WI38 (cell line): ENCODE measurements at regions not wholly inside any gene's neighbourhood (a gene's known extent, or its start where the extent isn't known, plus 50 kb on each side); places are given as distances from the start of the nearest gene placed in this dataset.

Source experiments
- H3K4me3 ChIP-seq: 2 replicates; pipeline ENCODE4 v1.5.1; 2011; ENCODE audit warnings: low read depth, mild to moderate bottlenecking, control low read depth, low read length
- CTCF ChIP-seq: IDR thresholded peaks from 2 replicates; pipeline ENCODE4 v1.5.1; 2012; ENCODE audit warnings: low read depth, mild to moderate bottlenecking, control low read depth, low read length

- no peak for TF ChIP-seq CTCF
- no peak overlapping the region for H3K4me3 ChIP-seq
These were observed 185.3 kb upstream of the NUDT6 start for GRCh38 chr4:123107444-123108252.

- TF ChIP-seq CTCF: no peak
These were observed 186.7 kb upstream of the NUDT6 start for GRCh38 chr4:123109139-123109538.

GRCh38 chr4:123110147-123110546, 187.8 kb upstream of the NUDT6 start:
- H3K4me3 ChIP-seq: no peak overlapping the region
- TF ChIP-seq CTCF: no peak

More at GRCh38 chr4:123109139-123109538, 186.7 kb upstream of the NUDT6 start:
- H3K4me3 ChIP-seq: no peak overlapping the region

GRCh38 chr4:123110685-123111084, 188.3 kb upstream of the NUDT6 start:
- no peak for TF ChIP-seq CTCF
- H3K4me3 ChIP-seq: no peak overlapping the region

- H3K4me3 ChIP-seq: no peak overlapping the region
- no peak for TF ChIP-seq CTCF
These were observed 190.8 kb upstream of the NUDT6 start for GRCh38 chr4:123113155-123113554.

- no peak overlapping the region for H3K4me3 ChIP-seq
- no peak for TF ChIP-seq CTCF
These were observed 191.9 kb upstream of the NUDT6 start for GRCh38 chr4:123114084-123114914.
